ENCODE measurements at regions not wholly inside any gene's neighbourhood (a gene's known extent, or its start where the extent isn't known, plus 50 kb on each side); places are given as distances from the start of the nearest gene placed in this dataset.

DNA sequence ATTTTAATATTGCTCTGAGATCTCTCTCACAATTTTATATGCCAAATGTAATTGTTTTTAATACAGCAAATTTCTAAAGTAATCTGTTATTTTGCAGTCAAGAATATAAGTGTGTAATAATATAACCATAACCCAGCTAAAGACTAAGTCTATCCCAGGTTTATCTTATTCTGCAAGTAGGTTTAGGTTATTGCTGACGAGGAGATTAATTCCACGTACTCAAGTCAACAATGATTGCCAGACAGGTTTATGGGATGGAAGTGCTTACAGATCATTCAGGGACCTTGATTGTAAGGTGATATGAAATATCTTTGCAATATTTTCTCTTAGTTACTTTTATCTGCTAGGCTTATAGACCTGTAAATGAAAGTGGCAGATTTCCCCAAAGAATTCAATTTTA lies 698.3 kb downstream of the HDGFL1 start:
- ChIA-PET CTCF (no interaction called here), POLR2A (no interaction called here)
- no peaks in the 10 kb centered on the region for H3K27me3 Mint-ChIP-seq (ENCODE audit: low read depth)
- no peak for DNase-seq
- H3K27ac Mint-ChIP-seq, result no peak overlapping the region
- H3K9me3 Mint-ChIP-seq (ENCODE audit: insufficient read depth), result peaks cover 3% of the 10 kb centered on the region
- no peak for ATAC-seq
- H3K4me1 Mint-ChIP-seq (ENCODE audit: low read depth), result no peaks in the 10 kb centered on the region
- H3K4me3 Mint-ChIP-seq, result no peak overlapping the region
- no peaks in the 10 kb centered on the region for H3K36me3 Mint-ChIP-seq (ENCODE audit: low read depth)

DNA sequence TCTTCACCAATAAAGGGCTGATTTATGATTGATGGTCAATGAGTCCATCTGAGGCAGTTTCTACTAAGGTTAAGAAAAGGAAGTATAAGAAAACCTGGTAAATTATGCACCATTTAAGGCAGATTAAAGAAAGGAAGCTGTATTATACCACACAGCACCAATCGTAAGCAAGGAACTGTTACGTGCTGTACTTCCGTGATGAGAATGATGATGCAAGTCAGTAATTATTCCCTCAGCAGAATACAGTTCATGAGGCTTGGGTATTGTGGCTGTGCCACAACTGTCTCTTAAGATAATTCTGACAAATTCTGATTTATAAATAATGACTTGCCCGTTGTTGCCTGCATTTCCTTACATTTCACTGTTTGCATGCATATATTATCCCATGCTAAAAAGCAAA lies 699.0 kb downstream of the HDGFL1 start:
- DNase-seq, result no peak
- POLR2A ChIA-PET, result no interaction called here

DNA sequence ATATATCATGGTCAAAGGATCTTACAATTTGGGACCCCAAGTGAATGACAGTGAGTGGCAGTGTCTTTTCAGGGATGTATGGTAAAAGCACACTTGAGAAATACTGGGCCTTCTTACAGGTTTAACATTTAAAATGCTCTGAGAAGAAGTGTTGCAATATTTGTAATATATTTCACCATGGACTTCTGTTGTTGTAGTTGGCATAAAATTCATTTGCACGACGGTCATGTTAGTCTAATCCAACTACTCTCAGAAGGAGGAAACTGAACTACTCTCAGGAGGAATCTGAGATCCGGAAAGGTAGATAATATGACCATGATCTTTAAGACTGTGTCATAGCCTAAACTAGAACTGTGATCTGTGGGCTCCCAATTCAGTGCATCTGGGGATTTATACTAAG lies 700.1 kb downstream of the HDGFL1 start:
- Mint-ChIP-seq H3K36me3 (ENCODE audit: low read depth) (no peaks in the 10 kb centered on the region), H3K4me3 (no peak overlapping the region), H3K4me1 (ENCODE audit: low read depth) (no peaks in the 10 kb centered on the region), H3K27ac (no peak overlapping the region), H3K9me3 (ENCODE audit: insufficient read depth) (peaks cover 3% of the 10 kb centered on the region), H3K27me3 (ENCODE audit: low read depth) (no peaks in the 10 kb centered on the region)
- ATAC-seq, result no peak
- no peak for DNase-seq
- CTCF ChIA-PET, result no interaction called here
- POLR2A ChIA-PET, result no interaction called here

More for the DNA sequence above, 699.0 kb downstream of the HDGFL1 start:
- H3K4me1 Mint-ChIP-seq (ENCODE audit: low read depth), result no peaks in the 10 kb centered on the region
- H3K36me3 Mint-ChIP-seq (ENCODE audit: low read depth), result no peaks in the 10 kb centered on the region
- H3K9me3 Mint-ChIP-seq (ENCODE audit: insufficient read depth), result peaks cover 3% of the 10 kb centered on the region
- no peak overlapping the region for H3K27ac Mint-ChIP-seq
- no peak for ATAC-seq
- H3K27me3 Mint-ChIP-seq (ENCODE audit: low read depth), result no peaks in the 10 kb centered on the region
- H3K4me3 Mint-ChIP-seq, result no peak overlapping the region
- CTCF ChIA-PET, result no interaction called here

DNA sequence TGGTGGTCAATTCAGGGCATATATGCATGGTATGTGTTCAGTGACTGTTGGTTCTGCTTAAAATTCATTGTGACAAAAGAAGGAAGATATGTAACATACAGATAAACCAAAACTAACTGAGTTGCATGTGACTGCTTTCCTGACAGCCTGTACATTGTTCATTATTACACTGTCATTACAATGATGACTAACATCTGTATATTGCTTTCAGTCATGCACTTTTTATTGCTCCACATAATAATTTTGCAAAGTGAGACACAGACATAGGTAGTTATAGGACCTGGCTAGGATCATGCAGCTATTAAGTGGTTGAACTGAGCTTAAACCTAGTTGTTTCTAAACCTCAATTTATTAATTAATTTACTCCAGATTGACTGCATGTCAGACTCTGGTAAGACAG lies 703.2 kb downstream of the HDGFL1 start:
- H3K4me1 Mint-ChIP-seq (ENCODE audit: low read depth), result no peaks in the 10 kb centered on the region
- DNase-seq (no peak), ATAC-seq (no peak)
- no peak overlapping the region for H3K4me3 Mint-ChIP-seq
- H3K27ac Mint-ChIP-seq, result no peak overlapping the region
- ChIA-PET POLR2A (interaction anchor here (0.6 kb wide), 1 partner anchor 1000 kb away, joined by 3 read pairs; no protein-coding TSS in a partner anchor), CTCF (no interaction called here)
- no peaks in the 10 kb centered on the region for H3K36me3 Mint-ChIP-seq (ENCODE audit: low read depth)
- H3K27me3 Mint-ChIP-seq (ENCODE audit: low read depth), result no peaks in the 10 kb centered on the region
- H3K9me3 Mint-ChIP-seq (ENCODE audit: insufficient read depth), result no peaks in the 10 kb centered on the region

DNA sequence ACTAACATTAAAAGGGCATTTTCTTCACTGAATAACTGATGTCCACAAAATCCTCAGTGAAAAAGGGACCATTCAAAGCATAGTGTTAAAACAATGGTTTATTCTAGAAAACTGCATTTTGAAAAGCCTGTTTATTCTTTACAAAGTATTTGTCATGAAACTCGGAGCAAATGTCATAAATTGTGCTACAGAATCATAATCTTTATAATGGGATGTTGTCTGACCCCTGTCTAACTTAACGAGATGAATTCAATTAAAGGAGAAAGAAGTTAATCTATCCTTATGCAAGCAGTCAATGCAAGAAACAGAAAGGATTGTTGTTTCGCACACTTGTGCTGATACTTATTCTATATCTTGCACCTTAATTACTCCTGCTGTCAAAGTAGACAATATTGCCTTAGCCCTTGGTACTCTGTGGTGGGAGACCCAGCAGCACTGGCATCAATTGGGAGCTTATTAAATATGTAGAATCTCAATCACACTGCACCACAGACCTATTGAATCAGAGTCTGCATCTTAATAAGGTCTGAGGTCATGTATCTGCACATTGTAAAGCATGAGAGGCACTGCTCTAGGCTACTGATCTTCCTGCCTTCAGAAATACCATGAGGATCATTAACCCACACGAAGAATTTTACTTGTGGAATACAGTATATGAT lies 708.3 kb downstream of the HDGFL1 start:
- Mint-ChIP-seq H3K4me1 (ENCODE audit: low read depth) (no peaks in the 10 kb centered on the region), H3K4me3 (no peak overlapping the region), H3K36me3 (ENCODE audit: low read depth) (no peaks in the 10 kb centered on the region), H3K27ac (no peak overlapping the region), H3K27me3 (ENCODE audit: low read depth) (no peaks in the 10 kb centered on the region), H3K9me3 (ENCODE audit: insufficient read depth) (no peaks in the 10 kb centered on the region)
- POLR2A ChIA-PET, result no interaction called here
- CTCF ChIA-PET, result no interaction called here
- ATAC-seq (no peak), DNase-seq (no peak)

DNA sequence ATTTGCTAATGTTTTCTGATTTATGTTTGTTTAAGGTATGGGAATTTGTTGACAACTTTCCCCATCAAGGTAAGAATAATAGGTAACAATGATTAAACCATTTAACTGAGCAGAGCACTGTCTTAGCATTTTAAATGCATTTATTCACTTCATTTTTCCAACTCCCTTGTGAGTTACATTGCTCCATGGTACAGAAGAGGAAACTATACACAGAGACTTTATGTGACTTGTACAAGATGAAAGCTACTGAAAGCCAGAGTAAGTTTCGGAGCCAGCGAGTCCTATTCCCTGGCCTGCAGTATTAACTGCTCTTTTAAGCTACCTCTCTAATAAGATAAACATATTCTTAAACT lies 708.8 kb downstream of the HDGFL1 start:
- Mint-ChIP-seq H3K4me1 (ENCODE audit: low read depth) (no peaks in the 10 kb centered on the region), H3K9me3 (ENCODE audit: insufficient read depth) (no peaks in the 10 kb centered on the region), H3K27ac (no peak overlapping the region), H3K27me3 (ENCODE audit: low read depth) (no peaks in the 10 kb centered on the region), H3K36me3 (ENCODE audit: low read depth) (no peaks in the 10 kb centered on the region), H3K4me3 (no peak overlapping the region)
- ATAC-seq, result no peak
- ChIA-PET POLR2A (no interaction called here), CTCF (no interaction called here)
- no peak for DNase-seq

DNA sequence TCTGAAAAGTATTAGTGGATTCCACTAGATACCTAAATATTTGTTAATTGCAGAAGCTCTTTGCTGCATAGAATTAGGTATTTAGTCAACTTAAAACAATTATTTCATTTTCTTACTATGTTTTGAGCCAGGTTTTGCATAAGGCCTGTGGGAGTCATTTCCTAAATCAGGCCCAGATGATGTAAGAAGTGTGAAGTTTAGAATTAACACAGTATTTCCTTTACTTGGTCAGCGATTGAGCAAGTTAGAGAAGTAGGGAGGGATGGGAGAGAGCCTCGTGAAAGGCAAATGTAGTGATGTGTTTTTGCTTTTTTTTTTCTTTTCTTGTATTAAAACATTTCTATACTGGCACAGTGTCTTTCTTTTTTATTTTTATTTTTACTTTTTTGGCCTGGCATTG lies 711.1 kb downstream of the HDGFL1 start:
- DNase-seq (no peak), ATAC-seq (no peak)
- Mint-ChIP-seq H3K4me1 (ENCODE audit: low read depth) (no peaks in the 10 kb centered on the region), H3K36me3 (ENCODE audit: low read depth) (no peaks in the 10 kb centered on the region), H3K9me3 (ENCODE audit: insufficient read depth) (no peaks in the 10 kb centered on the region), H3K27me3 (ENCODE audit: low read depth) (no peaks in the 10 kb centered on the region), H3K4me3 (no peak overlapping the region), H3K27ac (no peak overlapping the region)
- POLR2A ChIA-PET, result no interaction called here
- CTCF ChIA-PET, result no interaction called here

DNA sequence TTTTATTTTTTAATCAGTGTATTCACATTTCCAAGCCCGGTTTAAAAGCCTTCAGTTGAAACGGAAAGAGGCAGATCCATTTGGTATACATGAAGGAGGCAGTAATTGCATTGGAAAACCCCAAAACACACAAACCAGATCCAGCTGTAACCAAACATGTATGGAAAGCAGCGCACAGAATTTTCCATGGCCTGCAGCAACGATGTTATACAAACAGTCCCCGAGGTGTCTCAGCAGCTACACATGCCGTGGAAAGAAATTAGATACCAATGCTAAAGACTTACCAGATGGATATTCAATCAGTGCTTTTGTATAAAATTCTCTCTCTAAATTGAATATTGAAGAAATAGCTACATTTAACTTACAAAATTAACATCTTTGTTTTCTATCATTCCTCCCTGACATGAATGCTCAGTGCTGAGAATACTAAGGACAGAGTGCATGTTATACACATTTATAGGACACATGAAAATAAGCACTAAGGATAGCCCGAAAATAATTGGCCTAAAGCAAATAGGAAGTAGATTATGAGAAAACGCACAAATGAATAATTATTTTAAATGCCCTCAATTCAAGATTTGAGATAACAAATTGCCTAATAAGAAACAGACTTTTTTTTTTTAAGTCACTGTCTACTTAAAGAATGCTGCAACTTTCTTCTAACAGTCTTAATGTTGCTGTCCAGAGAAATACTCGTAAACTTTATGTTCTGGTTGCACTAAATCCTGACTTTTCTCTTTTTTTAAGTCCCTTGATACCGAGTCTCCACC lies 713.1 kb downstream of the HDGFL1 start:
- no peak for DNase-seq
- ChIA-PET POLR2A (no interaction called here), CTCF (no interaction called here)
- Mint-ChIP-seq H3K36me3 (ENCODE audit: low read depth) (no peaks in the 10 kb centered on the region), H3K27me3 (ENCODE audit: low read depth) (no peaks in the 10 kb centered on the region), H3K4me3 (no peak overlapping the region), H3K9me3 (ENCODE audit: insufficient read depth) (no peaks in the 10 kb centered on the region), H3K4me1 (ENCODE audit: low read depth) (no peaks in the 10 kb centered on the region), H3K27ac (no peak overlapping the region)
- no peak for ATAC-seq

DNA sequence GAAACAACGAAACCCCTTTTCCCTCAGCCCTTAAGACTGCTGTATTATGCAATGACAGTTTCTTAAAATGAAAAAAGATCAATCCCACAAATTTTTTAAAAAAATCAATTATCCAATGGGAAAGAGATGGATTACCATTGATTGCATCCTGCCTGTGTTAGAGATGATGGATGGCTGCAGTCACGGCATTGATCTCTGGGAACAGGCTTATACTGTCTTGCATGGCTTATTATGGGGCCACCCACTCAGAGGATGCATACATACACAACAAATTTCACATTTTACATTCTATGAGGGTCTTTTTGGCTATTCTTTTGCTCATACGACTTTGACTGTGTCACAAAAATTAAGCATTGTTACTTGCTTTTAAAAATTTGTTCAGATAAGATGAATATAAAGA lies 724.3 kb downstream of the HDGFL1 start:
- ChIA-PET CTCF (no interaction called here), POLR2A (no interaction called here)
- H3K4me1 Mint-ChIP-seq (ENCODE audit: low read depth), result no peaks in the 10 kb centered on the region
- no peaks in the 10 kb centered on the region for H3K36me3 Mint-ChIP-seq (ENCODE audit: low read depth)
- ATAC-seq, result no peak
- no peaks in the 10 kb centered on the region for H3K27me3 Mint-ChIP-seq (ENCODE audit: low read depth)
- DNase-seq, result no peak
- no peak overlapping the region for H3K27ac Mint-ChIP-seq
- H3K9me3 Mint-ChIP-seq (ENCODE audit: insufficient read depth), result peaks cover 10% of the 10 kb centered on the region
- H3K4me3 Mint-ChIP-seq, result no peak overlapping the region

DNA sequence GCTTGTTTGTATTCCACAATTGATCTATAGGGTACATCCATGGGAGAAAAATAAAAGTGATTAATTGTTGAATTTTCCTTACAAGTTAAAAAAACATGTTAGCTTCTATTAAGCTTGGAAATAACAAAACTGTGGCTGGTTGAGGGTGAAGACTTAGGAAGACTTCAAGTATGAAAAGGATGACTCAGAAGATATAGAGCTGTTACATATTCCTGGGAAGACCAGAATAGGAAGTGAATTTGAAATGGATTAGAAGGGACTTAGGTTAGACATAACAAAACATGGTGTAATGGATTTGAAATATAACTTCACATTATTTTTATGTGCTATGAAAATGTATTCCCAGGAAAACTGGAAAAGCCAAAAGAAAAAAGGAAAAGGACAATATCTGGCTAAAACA lies 732.2 kb downstream of the HDGFL1 start:
- ChIA-PET POLR2A (no interaction called here), CTCF (no interaction called here)
- Mint-ChIP-seq H3K4me1 (ENCODE audit: low read depth) (no peaks in the 10 kb centered on the region), H3K9me3 (ENCODE audit: insufficient read depth) (peaks cover 8% of the 10 kb centered on the region), H3K36me3 (ENCODE audit: low read depth) (no peaks in the 10 kb centered on the region), H3K27me3 (ENCODE audit: low read depth) (no peaks in the 10 kb centered on the region), H3K27ac (no peak overlapping the region), H3K4me3 (no peak overlapping the region)
- no peak for ATAC-seq
- no peak for DNase-seq

DNA sequence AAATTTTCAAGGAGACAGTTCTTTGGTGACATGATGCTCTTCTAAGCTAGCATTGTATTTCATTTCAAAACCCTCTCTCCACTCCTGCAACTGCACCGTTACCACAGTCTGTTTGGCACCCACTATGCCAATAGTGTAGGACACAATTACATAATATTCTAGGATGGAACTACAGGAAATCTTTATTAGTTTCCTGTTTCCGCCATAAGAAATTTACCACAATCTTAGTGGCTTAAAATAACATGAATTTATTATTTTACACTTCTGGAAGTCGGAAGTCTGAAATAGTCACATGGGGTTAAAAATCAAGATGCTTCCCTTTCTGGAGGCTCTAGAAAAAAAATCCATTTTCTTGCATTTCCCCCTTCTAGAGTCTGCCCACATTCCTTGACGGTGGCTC lies 733.1 kb downstream of the HDGFL1 start:
- Mint-ChIP-seq H3K27ac (no peak overlapping the region), H3K4me1 (ENCODE audit: low read depth) (no peaks in the 10 kb centered on the region), H3K27me3 (ENCODE audit: low read depth) (no peaks in the 10 kb centered on the region), H3K4me3 (no peak overlapping the region), H3K36me3 (ENCODE audit: low read depth) (no peaks in the 10 kb centered on the region), H3K9me3 (ENCODE audit: insufficient read depth) (peaks cover 8% of the 10 kb centered on the region)
- ChIA-PET CTCF (no interaction called here), POLR2A (no interaction called here)
- ATAC-seq (no peak), DNase-seq (no peak)

DNA sequence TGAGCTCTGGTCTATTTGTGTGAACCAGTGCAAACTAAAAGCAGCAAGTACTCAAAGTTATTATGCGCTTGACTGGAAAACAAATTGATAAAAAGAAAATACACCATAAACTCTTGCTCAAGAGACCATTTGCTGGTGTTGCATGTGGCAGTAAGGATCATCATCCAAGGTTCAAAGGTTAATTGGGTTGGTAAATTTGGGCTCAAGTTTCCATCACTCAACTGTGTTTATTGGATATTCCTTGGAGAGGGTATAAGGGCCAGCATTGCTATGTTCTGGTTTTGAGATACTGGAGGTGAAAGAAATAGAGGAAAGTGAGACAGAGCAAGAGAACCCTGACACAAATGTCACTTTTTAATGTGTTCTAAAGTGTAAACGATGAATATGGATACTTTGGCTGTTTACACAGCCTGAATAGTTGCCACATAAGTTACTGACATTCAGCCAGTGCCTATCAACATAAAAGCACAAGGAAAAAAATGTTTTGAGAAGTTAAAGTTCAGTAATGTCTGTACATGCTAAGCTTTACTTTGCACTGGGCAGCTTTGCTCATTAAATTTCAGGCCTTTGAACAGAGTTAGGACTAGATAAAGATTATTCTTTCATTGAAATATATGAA lies 736.1 kb downstream of the HDGFL1 start:
- Mint-ChIP-seq H3K9me3 (ENCODE audit: insufficient read depth) (peaks cover 3% of the 10 kb centered on the region), H3K4me1 (ENCODE audit: low read depth) (no peaks in the 10 kb centered on the region), H3K27me3 (ENCODE audit: low read depth) (no peaks in the 10 kb centered on the region), H3K27ac (no peak overlapping the region), H3K36me3 (ENCODE audit: low read depth) (no peaks in the 10 kb centered on the region), H3K4me3 (no peak overlapping the region)
- POLR2A ChIA-PET, result no interaction called here
- CTCF ChIA-PET, result no interaction called here
- DNase-seq (no peak), ATAC-seq (no peak)

All from activated CD8-positive, alpha-beta T cell treated with anti-CD3 and anti-CD28 coated beads, Interleukin-2, amount 10 ng/mL, durations not matched to agents 7 days and 5 days (primary cell).